ENCODE measurements at regions not wholly inside any gene's neighbourhood (a gene's known extent, or its start where the extent isn't known, plus 50 kb on each side); places are given as distances from the start of the nearest gene placed in this dataset.

DNA sequence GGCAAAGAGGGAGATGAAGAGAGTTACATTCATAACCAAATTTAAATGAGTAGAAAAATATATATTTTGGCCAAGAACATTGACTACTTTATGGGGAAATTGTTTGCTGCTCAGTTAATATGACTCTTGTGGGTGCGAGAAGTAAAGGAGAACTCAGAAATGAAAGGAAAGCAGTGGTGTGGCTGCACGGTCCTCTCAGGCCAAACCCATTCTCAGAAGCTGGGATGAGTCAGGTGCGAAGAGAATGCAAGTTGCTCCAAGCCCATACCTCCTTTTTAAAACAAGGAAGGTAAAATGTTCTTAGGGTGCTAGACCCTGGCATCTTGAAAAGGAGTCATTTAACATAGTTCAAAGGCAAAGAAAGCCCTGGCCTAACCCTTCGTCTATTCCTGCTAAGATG, 258.6 kb downstream of the RAD51AP2 start:
- intact Hi-C loops (cut with micrococcal nuclease): no loop called here
- DNase-seq: no peak

DNA sequence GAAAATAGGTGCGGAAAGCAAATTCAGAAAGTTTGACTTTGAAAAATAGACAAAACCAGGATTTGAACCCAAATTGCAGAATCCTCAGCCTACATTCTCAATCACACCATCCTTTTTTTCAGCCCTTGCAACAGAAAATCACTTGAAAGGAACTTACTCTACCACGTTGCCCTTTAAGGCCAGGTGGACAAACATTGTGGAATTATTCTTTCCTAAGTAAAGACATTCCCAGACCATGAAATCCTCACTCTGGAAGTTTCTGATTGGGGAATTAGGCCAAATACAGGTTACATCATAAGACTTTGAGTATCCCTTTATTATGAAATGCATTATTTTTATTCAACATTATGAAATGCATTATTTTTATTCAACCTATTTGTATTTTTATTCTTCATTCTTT, 259.4 kb downstream of the RAD51AP2 start:
- H3K36me3 Mint-ChIP-seq (ENCODE audit: low read depth): no peaks in the 10 kb centered on the region
- no peaks in the 10 kb centered on the region for H3K27me3 Mint-ChIP-seq (ENCODE audit: low read depth)
- no peaks in the 10 kb centered on the region for H3K4me1 Mint-ChIP-seq (ENCODE audit: low read depth)
- H3K9me3 Mint-ChIP-seq: no peaks in the 10 kb centered on the region
- intact Hi-C loops (cut with micrococcal nuclease): no loop called here
- no peak overlapping the region for H3K4me3 Mint-ChIP-seq
- CTCF ChIA-PET: no interaction called here
- no peak for DNase-seq
- H3K27ac Mint-ChIP-seq: no peak overlapping the region

More for the DNA sequence above, 258.6 kb downstream of the RAD51AP2 start:
- CTCF ChIA-PET: no interaction called here
- H3K27me3 Mint-ChIP-seq (ENCODE audit: low read depth): no peaks in the 10 kb centered on the region
- no peaks in the 10 kb centered on the region for H3K9me3 Mint-ChIP-seq
- no peaks in the 10 kb centered on the region for H3K4me1 Mint-ChIP-seq (ENCODE audit: low read depth)
- H3K4me3 Mint-ChIP-seq: no peak overlapping the region
- no peak overlapping the region for H3K27ac Mint-ChIP-seq
- H3K36me3 Mint-ChIP-seq (ENCODE audit: low read depth): no peaks in the 10 kb centered on the region

DNA sequence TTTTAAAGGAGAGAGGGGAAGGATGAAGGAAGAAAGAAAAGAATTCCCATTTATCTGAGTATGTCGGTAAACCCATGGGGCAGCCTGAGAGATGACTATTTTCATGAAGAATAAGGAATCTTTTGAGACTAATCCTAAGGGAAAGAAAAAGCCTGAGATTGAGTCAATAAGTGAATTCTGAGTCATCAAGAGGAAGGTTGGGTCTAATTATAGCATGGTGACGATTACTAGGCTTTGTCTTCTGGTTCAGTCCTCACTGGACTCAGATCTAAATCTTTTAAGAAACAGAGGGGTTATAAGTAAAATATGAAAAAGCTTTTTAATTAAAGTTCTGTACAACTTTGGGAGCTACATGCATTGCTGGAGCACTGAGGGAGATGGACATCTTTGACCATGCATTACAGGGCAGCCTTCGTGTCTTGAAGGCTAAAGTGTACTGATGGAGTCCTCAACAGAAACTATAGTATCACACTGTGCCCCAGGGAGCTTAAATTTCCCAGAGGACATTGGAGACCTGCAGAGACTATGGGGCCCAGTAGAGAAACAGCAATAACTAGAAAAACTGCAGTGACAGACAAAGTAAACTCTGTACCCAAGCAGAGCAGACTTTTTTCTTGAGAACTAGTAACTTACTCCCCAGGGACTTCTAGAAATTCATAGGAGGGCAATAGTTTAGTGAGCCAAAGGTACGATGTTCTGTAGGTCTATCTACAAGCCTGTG, 260.9 kb downstream of the RAD51AP2 start:
- CTCF ChIA-PET: no interaction called here
- H3K4me3 Mint-ChIP-seq: no peak overlapping the region
- no peak overlapping the region for H3K27ac Mint-ChIP-seq
- H3K27me3 Mint-ChIP-seq (ENCODE audit: low read depth): no peaks in the 10 kb centered on the region
- DNase-seq: no peak
- H3K9me3 Mint-ChIP-seq: no peaks in the 10 kb centered on the region
- intact Hi-C loops (cut with micrococcal nuclease): no loop called here
- no peaks in the 10 kb centered on the region for H3K36me3 Mint-ChIP-seq (ENCODE audit: low read depth)
- H3K4me1 Mint-ChIP-seq (ENCODE audit: low read depth): no peaks in the 10 kb centered on the region

DNA sequence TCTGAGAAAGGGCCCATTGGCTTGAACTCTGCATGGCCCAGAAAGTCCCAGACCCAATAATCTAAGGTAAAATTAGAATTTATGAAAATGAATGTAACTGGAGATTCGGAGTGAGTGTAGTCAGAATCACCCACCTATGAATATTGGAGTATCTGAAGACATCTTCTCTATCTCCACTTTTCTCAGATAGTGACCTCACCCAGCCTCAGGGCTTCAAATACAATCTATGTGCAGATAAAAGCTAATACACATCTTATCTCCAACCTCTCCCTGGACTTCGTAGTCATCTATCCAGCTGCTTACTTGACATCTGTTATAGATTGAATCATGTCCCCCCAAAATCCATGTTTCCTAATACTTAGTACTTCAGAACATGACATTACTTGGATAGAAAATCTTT, 263.2 kb downstream of the RAD51AP2 start:
- Mint-ChIP-seq H3K9me3 (no peaks in the 10 kb centered on the region), H3K4me1 (ENCODE audit: low read depth) (no peaks in the 10 kb centered on the region)

DNA sequence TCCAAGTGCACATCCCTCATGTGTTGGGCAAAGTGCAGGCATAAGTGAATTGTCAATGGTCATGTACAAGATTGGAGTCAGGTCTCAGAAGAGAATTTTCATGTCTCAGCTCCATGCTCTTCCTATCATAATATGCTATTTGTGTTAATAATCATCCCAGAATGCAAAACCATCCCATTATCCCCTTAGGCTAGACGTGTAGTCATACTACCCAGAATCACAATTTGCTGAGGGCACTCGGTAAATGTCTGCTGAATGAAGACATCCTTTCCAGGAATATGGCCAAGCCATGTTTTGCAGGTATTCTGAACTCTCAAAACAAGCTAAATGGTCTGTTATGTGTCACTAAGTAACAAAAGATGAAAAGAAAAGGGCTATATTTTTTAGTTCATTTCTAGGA, 263.8 kb downstream of the RAD51AP2 start:
- no peak for DNase-seq
- Mint-ChIP-seq H3K27me3 (ENCODE audit: low read depth) (no peaks in the 10 kb centered on the region), H3K4me1 (ENCODE audit: low read depth) (no peaks in the 10 kb centered on the region), H3K27ac (no peak overlapping the region), H3K4me3 (no peak overlapping the region), H3K36me3 (ENCODE audit: low read depth) (no peaks in the 10 kb centered on the region), H3K9me3 (no peaks in the 10 kb centered on the region)
- intact Hi-C loops (cut with micrococcal nuclease): no loop called here
- CTCF ChIA-PET: no interaction called here

More for the DNA sequence above, 263.2 kb downstream of the RAD51AP2 start:
- H3K4me3 Mint-ChIP-seq: no peak overlapping the region
- intact Hi-C loops (cut with micrococcal nuclease): no loop called here
- no peaks in the 10 kb centered on the region for H3K36me3 Mint-ChIP-seq (ENCODE audit: low read depth)
- CTCF ChIA-PET: no interaction called here
- no peak for DNase-seq
- H3K27ac Mint-ChIP-seq: no peak overlapping the region
- no peaks in the 10 kb centered on the region for H3K27me3 Mint-ChIP-seq (ENCODE audit: low read depth)

DNA sequence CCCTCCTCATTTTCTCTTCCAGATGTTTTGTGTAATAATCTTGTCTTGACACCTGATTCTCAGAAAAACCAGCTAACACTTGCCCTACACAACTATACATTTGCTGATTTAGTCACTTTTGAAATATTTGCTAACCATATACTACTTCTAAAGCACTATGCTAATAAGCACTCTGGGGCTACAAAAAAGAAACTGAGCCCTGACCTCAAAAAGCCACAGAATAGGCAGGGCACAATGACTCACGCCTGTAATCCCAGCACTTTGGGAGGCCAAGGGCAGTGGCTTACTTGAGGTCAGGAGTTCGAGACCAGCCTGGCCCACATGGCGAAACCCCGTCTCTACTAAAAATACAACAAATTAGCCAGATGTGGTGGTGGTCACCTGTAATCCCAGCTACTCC, 266.0 kb downstream of the RAD51AP2 start:
- H3K36me3 Mint-ChIP-seq (ENCODE audit: low read depth): no peaks in the 10 kb centered on the region
- intact Hi-C loops (cut with micrococcal nuclease): no loop called here
- H3K4me3 Mint-ChIP-seq: no peak overlapping the region
- H3K27ac Mint-ChIP-seq: no peak overlapping the region
- DNase-seq: no peak
- no peaks in the 10 kb centered on the region for H3K9me3 Mint-ChIP-seq
- no peaks in the 10 kb centered on the region for H3K27me3 Mint-ChIP-seq (ENCODE audit: low read depth)
- H3K4me1 Mint-ChIP-seq (ENCODE audit: low read depth): no peaks in the 10 kb centered on the region
- CTCF ChIA-PET: no interaction called here

DNA sequence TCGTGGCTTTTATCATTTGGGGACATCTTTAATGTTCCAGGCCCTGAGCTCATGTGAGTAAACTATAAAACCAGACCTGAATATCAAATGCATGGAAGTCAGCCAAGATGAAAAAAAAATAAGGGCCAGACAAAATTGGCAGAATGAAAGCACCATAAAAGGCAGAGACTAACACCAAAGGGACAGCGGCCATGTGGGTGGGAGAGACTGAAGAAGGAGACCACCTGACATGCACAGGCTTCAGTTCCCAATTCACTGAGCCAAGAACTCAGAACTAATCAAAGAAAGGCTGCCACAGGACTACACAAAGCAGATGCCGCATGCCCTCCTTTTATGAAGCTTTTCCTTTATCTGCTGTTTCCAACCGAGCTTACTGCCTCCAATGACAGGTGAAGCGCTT, 267.1 kb downstream of the RAD51AP2 start:
- no peaks in the 10 kb centered on the region for H3K4me1 Mint-ChIP-seq (ENCODE audit: low read depth)
- no peak overlapping the region for H3K4me3 Mint-ChIP-seq
- DNase-seq: no peak
- no peaks in the 10 kb centered on the region for H3K27me3 Mint-ChIP-seq (ENCODE audit: low read depth)
- no peak overlapping the region for H3K27ac Mint-ChIP-seq
- H3K36me3 Mint-ChIP-seq (ENCODE audit: low read depth): no peaks in the 10 kb centered on the region
- intact Hi-C loops (cut with micrococcal nuclease): no loop called here
- H3K9me3 Mint-ChIP-seq: no peaks in the 10 kb centered on the region
- CTCF ChIA-PET: no interaction called here

DNA sequence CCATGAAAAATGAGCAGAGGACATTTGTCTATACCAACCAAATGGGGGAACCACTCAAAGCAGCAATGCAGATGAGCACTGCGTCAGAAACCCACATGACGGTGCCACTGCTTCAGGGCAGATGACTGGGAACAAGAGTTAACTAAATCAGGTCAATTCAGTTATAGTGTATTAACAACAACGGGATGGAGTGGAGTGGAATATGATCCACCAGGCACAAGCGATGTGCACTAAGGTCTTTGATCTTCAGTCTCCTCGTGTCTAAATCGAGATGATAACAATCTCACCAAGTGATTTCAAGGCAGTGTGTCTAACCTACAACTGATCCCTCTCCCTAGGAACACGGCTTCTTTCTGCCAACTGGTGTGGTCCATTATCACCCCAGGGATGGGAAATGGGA, 269.0 kb downstream of the RAD51AP2 start:
- intact Hi-C loops (cut with micrococcal nuclease): no loop called here
- Mint-ChIP-seq H3K9me3 (no peaks in the 10 kb centered on the region), H3K27ac (no peak overlapping the region), H3K36me3 (ENCODE audit: low read depth) (no peaks in the 10 kb centered on the region), H3K4me3 (no peak overlapping the region), H3K4me1 (ENCODE audit: low read depth) (no peaks in the 10 kb centered on the region), H3K27me3 (ENCODE audit: low read depth) (no peaks in the 10 kb centered on the region)
- CTCF ChIA-PET: no interaction called here
- no peak for DNase-seq

DNA sequence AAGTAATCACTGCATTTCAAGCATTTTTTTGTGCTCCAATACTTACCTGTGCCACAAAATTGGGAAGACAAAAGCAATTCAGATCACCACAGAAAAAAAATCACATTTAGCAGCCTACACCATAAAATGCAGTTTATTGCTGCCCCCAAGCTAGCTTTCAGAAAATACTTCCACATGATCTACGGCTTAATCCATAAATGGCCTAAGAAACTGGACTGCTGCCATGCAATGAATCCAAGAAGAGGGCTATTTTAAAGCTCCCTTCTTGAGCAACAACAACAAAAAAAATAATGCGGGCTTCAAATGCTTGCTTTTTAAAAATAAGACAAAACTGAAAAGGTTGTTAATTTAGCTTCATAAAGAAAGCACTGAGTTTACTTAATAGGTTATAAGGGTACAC, 272.3 kb downstream of the RAD51AP2 start:
- intact Hi-C loops (cut with micrococcal nuclease): no loop called here
- no peaks in the 10 kb centered on the region for H3K27me3 Mint-ChIP-seq (ENCODE audit: low read depth)
- H3K27ac Mint-ChIP-seq: no peak overlapping the region
- peaks cover under 1% of the 10 kb centered on the region for H3K9me3 Mint-ChIP-seq
- H3K36me3 Mint-ChIP-seq (ENCODE audit: low read depth): no peaks in the 10 kb centered on the region
- no peak for DNase-seq
- no peaks in the 10 kb centered on the region for H3K4me1 Mint-ChIP-seq (ENCODE audit: low read depth)
- CTCF ChIA-PET: no interaction called here
- no peak overlapping the region for H3K4me3 Mint-ChIP-seq

DNA sequence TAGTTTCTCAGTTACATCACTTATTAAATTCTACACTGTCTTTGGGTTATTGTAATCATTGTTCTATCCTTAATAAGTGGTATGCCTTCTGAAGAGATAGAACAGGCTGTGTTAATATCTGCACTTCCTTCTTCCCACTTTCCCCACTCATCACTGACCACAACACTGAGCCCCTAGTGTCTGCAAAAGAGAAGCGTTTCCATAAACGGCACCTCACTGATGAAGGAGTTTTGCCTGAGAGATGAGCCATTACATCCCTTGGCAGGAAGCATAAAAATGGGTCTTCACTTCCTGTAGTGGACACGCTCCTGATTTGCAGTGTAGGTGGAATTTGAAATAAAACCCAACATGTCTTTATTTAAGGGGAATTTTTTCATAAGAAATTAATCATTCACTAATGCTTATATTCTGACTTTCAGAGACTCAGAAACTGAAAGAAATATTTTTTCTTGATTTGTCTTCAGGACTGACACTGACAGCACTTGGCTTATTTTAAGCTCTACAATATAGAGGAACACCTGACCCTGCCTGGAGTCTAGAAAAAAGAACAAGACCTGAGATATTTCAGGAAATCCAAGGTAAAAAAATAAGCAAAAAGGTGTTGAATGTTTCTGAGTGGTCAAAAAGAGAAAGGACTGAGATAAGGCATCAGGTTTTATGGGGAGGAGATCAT, 275.3 kb downstream of the RAD51AP2 start:
- Mint-ChIP-seq H3K9me3 (peaks cover 3% of the 10 kb centered on the region), H3K4me3 (no peak overlapping the region), H3K27me3 (ENCODE audit: low read depth) (no peaks in the 10 kb centered on the region), H3K4me1 (ENCODE audit: low read depth) (no peaks in the 10 kb centered on the region), H3K36me3 (ENCODE audit: low read depth) (no peaks in the 10 kb centered on the region), H3K27ac (no peak overlapping the region)
- intact Hi-C loops (cut with micrococcal nuclease): no loop called here
- no peak for DNase-seq
- CTCF ChIA-PET: no interaction called here

DNA sequence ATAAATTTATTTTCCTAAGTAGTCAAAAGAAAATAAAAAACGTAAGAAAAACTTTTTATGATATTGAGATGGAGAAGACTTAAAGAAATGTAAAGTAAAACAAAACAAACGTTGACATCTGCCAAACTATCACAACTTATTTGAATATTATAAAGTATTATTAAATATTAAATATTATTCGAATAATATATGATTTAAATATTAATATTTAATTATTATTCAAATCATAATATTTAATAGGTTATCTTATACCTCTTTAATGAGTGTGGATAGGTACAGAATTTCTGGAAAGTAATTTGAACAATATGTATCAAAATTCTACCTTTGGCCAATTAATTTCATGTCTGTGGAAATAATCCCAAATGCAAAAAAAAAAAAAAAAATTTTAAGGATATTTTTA, 278.7 kb downstream of the RAD51AP2 start:
- DNase-seq: no peak
- H3K4me1 Mint-ChIP-seq (ENCODE audit: low read depth): no peaks in the 10 kb centered on the region
- H3K36me3 Mint-ChIP-seq (ENCODE audit: low read depth): no peaks in the 10 kb centered on the region
- CTCF ChIA-PET: no interaction called here
- H3K27ac Mint-ChIP-seq: no peak overlapping the region
- intact Hi-C loops (cut with micrococcal nuclease): no loop called here
- no peak overlapping the region for H3K4me3 Mint-ChIP-seq
- no peaks in the 10 kb centered on the region for H3K27me3 Mint-ChIP-seq (ENCODE audit: low read depth)
- peaks cover 3% of the 10 kb centered on the region for H3K9me3 Mint-ChIP-seq

DNA sequence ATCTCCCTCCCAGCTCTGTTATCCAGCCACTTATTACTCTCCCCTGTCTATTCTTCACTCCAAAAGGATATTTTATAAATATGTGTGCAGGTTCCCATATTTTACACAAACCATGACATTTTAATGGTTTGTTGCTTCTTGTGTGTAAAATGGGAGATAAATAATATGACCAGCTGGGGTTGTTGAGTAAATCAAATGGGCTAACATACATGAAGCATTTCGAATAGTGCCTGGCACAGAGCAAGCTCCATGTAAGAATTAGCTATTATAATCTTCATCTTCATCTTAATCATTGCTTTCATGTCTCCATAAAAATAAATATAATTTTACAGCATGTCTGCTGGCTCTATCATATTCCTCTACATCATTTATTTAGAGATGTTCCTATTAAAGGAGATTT, 283.1 kb downstream of the RAD51AP2 start:
- Mint-ChIP-seq H3K4me1 (ENCODE audit: low read depth) (no peaks in the 10 kb centered on the region), H3K9me3 (no peaks in the 10 kb centered on the region), H3K4me3 (no peak overlapping the region), H3K27me3 (ENCODE audit: low read depth) (no peaks in the 10 kb centered on the region), H3K36me3 (ENCODE audit: low read depth) (no peaks in the 10 kb centered on the region), H3K27ac (no peak overlapping the region)
- no peak for DNase-seq
- CTCF ChIA-PET: no interaction called here
- intact Hi-C loops (cut with micrococcal nuclease): no loop called here

DNA sequence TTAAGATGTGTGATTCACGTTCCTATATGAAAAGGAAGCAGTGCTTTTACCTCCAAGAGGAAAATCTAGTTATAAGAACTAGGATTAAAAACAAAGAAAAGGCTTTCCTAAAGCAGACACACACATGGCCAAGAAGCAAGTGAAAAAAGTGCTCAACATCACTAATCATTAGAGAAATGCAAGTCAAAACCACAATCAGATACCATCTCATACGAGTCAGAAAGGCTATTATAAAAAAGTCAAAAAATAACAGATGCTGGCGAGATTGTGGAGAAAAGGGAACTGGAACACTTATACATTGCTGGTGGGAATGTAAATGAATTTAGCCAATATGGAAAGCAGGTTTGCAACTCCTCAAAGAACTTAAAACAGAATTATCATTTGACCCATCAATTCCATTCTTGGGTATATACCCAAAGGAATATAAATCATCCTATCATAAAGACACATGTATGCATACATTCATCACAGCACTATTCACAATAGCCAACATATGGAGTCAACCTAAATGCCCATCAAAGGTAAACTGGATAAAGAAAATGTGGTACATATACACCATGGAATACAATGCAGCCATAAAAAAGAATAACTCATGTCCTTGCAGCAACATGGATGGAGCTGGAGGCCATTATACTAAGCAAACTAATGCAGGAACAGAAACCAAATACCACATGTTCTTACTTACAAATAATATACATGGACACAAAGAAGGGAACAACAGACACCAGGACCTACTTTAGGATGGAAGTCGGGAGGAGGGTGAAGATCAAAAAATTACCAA, 285.3 kb downstream of the RAD51AP2 start:
- Mint-ChIP-seq H3K4me1 (ENCODE audit: low read depth) (no peaks in the 10 kb centered on the region), H3K27ac (no peak overlapping the region), H3K9me3 (no peaks in the 10 kb centered on the region), H3K4me3 (no peak overlapping the region), H3K27me3 (ENCODE audit: low read depth) (no peaks in the 10 kb centered on the region), H3K36me3 (ENCODE audit: low read depth) (no peaks in the 10 kb centered on the region)
- no peak for DNase-seq
- intact Hi-C loops (cut with micrococcal nuclease): no loop called here
- CTCF ChIA-PET: interaction anchor here (0.7 kb wide), 1 partner anchor 195 kb away, joined by 3 read pairs; no protein-coding TSS in a partner anchor

Data from activated naive CD4-positive, alpha-beta T cell treated with anti-CD3 and anti-CD28 coated beads for 36 hours (primary cell).